Lung microvascular endothelial cell (primary cell): ENCODE measurements at regions not wholly inside any gene's neighbourhood (a gene's known extent, or its start where the extent isn't known, plus 50 kb on each side); places are given as distances from the start of the nearest gene placed in this dataset.

Experiments
- DNase-seq, 2 donors: peaks; one replicate each; pipeline versions ENCODE4 v3.0.0 to v3.0.0-alpha.2; 2010; ENCODE audit warnings: low read depth in 2 of 2

GRCh38 chr7:81533426-81533825 is 236.4 kb downstream of the HGF start:
- no peak for DNase-seq

- no peak for DNase-seq
These were observed 240.1 kb downstream of the HGF start for GRCh38 chr7:81529785-81530184.

GRCh38 chr7:81527651-81528050 is 242.2 kb downstream of the HGF start:
- peak in 1 of 2 donors; percentile 5 for DNase-seq

GRCh38 chr7:81526971-81527370 is 242.9 kb downstream of the HGF start:
- DNase-seq: no peak

GRCh38 chr7:81525841-81526240 is 244.0 kb downstream of the HGF start:
- no peak for DNase-seq

- DNase-seq: no peak
These were observed 250.0 kb downstream of the HGF start for GRCh38 chr7:81519886-81520285.

- DNase-seq: peak in 1 of 2 donors; percentile 58
These were observed 252.9 kb downstream of the HGF start for GRCh38 chr7:81516898-81517297.

- peak in 1 of 2 donors; percentile 6 for DNase-seq
These were observed 254.8 kb downstream of the HGF start for GRCh38 chr7:81515009-81515408.

GRCh38 chr7:81514546-81514945 is 255.3 kb downstream of the HGF start:
- no peak for DNase-seq

- no peak for DNase-seq
These were observed 259.7 kb downstream of the HGF start for GRCh38 chr7:81510122-81510521.

GRCh38 chr7:81507221-81507620 is 262.6 kb downstream of the HGF start:
- DNase-seq: no peak

GRCh38 chr7:81506609-81507008 is 263.2 kb downstream of the HGF start:
- DNase-seq: no peak

- DNase-seq: no peak
These were observed 266.1 kb downstream of the HGF start for GRCh38 chr7:81503771-81504170.

GRCh38 chr7:81503336-81503735 is 266.5 kb downstream of the HGF start:
- no peak for DNase-seq

GRCh38 chr7:81501220-81501619 is 268.6 kb downstream of the HGF start:
- DNase-seq: peak; percentile 53 to 54

- DNase-seq: no peak
These were observed 269.2 kb downstream of the HGF start for GRCh38 chr7:81500631-81501030.

- DNase-seq: peak; percentile 87 to 97
These were observed 270.4 kb downstream of the HGF start for GRCh38 chr7:81499262-81500116.

GRCh38 chr7:81498176-81498575 is 271.7 kb downstream of the HGF start:
- DNase-seq: no peak

GRCh38 chr7:81492910-81493309 is 276.9 kb downstream of the HGF start:
- no peak for DNase-seq

- DNase-seq: no peak
These were observed 277.6 kb downstream of the HGF start for GRCh38 chr7:81492240-81492639.

- no peak for DNase-seq
These were observed 278.3 kb downstream of the HGF start for GRCh38 chr7:81491573-81491972.

GRCh38 chr7:81488210-81488609 is 281.6 kb downstream of the HGF start:
- DNase-seq: peak in 1 of 2 donors; percentile 53

GRCh38 chr7:81487516-81487915 is 282.3 kb downstream of the HGF start:
- DNase-seq: no peak

GRCh38 chr7:81484261-81484660 is 285.6 kb downstream of the HGF start:
- DNase-seq: peak; percentile 90 to 92
